Neural progenitor cell (in vitro differentiated cells): ENCODE measurements at regions not wholly inside any gene's neighbourhood (a gene's known extent, or its start where the extent isn't known, plus 50 kb on each side); places are given as distances from the start of the nearest gene placed in this dataset.
A peak's percentile ranks its signal among the peaks of the same experiment; 100 is the strongest.

Experiments
- DNase-seq: peaks from one replicate; pipeline ENCODE4 v3.0.0-alpha.2; 2016; ENCODE audit warnings: low spot score
- H2AFZ ChIP-seq: fragments of 200-600 bp; sonication (generic); replicated peaks from 2 replicates; pipeline ENCODE4 v1.6.1; 2016; ENCODE audit warnings: antibody characterized with exemption
- H3F3A ChIP-seq: fragments of 200-600 bp; sonication (generic); 2 replicates; pipeline ENCODE4 v1.6.1; 2016; ENCODE audit warnings: antibody characterized with exemption, low read depth
- H3K27ac ChIP-seq: fragments of 200-600 bp; sonication (generic); 2 replicates; pipeline ENCODE4 v1.5.1; 2016; ENCODE audit warnings: mild to moderate bottlenecking
- H3K27me3 ChIP-seq: fragments of 200-600 bp; sonication (generic); 2 replicates; pipeline ENCODE4 v1.6.1; 2016; ENCODE audit warnings: mild to moderate bottlenecking, moderate library complexity
- H3K36me3 ChIP-seq: fragments of 200-600 bp; sonication (generic); 2 replicates; pipeline ENCODE4 v1.5.1; 2016
- H3K4me1 ChIP-seq: fragments of 200-600 bp; sonication (generic); 2 replicates; pipeline ENCODE4 v1.6.1; 2016; ENCODE audit warnings: mixed run types
- H3K4me2 ChIP-seq: fragments of 200-600 bp; sonication (generic); 2 replicates; pipeline ENCODE4 v1.6.1; 2016
- H3K4me3 ChIP-seq: fragments of 200-600 bp; sonication (generic); 2 replicates; pipeline ENCODE4 v1.5.1; 2016
- H3K79me2 ChIP-seq: fragments of 200-600 bp; sonication (generic); 2 replicates; pipeline ENCODE4 v1.6.1; 2016; ENCODE audit warnings: low read depth
- H3K9ac ChIP-seq: fragments of 200-600 bp; sonication (generic); 2 replicates; pipeline ENCODE4 v1.6.1; 2016
- H3K9me3 ChIP-seq: fragments of 200-600 bp; sonication (generic); 2 replicates; pipeline ENCODE4 v1.5.1; 2016; ENCODE audit warnings: low read depth
- H4K20me1 ChIP-seq: fragments of 200-600 bp; sonication (generic); 2 replicates; pipeline ENCODE4 v1.6.1; 2016; ENCODE audit warnings: low read depth
- H3K27ac Mint-ChIP-seq: 3 replicates; pipeline ENCODE4 v1.8.0; 2021; ENCODE audit warnings: mixed read lengths
- H3K27me3 Mint-ChIP-seq: 2 replicates; pipeline ENCODE4 v1.8.0; 2022; ENCODE audit warnings: low read depth, mild to moderate bottlenecking, inconsistent platforms, moderate library complexity, mixed read lengths; ENCODE audit not compliant: insufficient read depth
- H3K36me3 Mint-ChIP-seq: 3 replicates; pipeline ENCODE4 v1.8.0; 2021; ENCODE audit warnings: mixed read lengths
- H3K4me1 Mint-ChIP-seq: 3 replicates; pipeline ENCODE4 v1.8.0; 2021; ENCODE audit warnings: mixed read lengths
- H3K4me3 Mint-ChIP-seq: 3 replicates; pipeline ENCODE4 v1.8.0; 2021; ENCODE audit warnings: mild to moderate bottlenecking, moderate library complexity, mixed read lengths
- H3K9me3 Mint-ChIP-seq: 3 replicates; pipeline ENCODE4 v1.8.0; 2020; ENCODE audit warnings: mixed read lengths
- EZH2 ChIP-seq: fragments of 200-600 bp; sonication (generic); IDR thresholded peaks from 2 replicates; pipeline ENCODE4 v1.6.1; 2017; ENCODE audit warnings: antibody characterized with exemption, mild to moderate bottlenecking, moderate library complexity
- EZH2phosphoT487 ChIP-seq: fragments of 200-600 bp; sonication (generic); IDR thresholded peaks from 2 replicates; pipeline ENCODE4 v1.6.1; 2017; ENCODE audit warnings: antibody characterized with exemption
- TF ChIP-seq, protein P1 (sequence below): fragments of 200-600 bp; sonication (generic); IDR thresholded peaks from 2 replicates; pipeline ENCODE4 v1.5.1; 2017; ENCODE audit warnings: antibody characterized with exemption, mild to moderate bottlenecking

DNA sequence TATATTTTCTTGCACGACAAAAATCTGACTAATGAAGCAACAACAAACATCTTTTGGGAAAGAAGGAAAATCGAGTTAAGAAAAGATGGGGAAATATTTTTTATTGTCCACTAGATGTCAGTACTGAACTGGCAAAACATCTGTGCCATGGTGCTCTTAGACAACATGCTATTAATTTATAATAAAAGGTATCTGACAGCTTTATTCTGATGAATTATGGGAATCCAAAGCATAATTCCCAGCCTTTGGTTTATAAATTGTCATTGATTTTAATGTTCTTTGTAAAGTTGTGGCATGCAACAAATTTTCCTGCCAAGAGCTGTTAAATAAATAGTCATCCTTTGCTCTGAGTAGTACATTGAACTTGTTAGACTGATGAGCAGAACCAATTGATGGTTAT lies 231.2 kb downstream of the ETNK1 start:
- Mint-ChIP-seq H3K27ac (no peak overlapping the region), H3K4me3 (no peak overlapping the region), H3K9me3 (no peaks in the 10 kb centered on the region), H3K36me3 (no peaks in the 10 kb centered on the region), H3K27me3 (peaks cover 6% of the 10 kb centered on the region), H3K4me1 (peaks cover 31% of the 10 kb centered on the region)
- no peaks in the 10 kb centered on the region for H3K79me2 ChIP-seq
- DNase-seq = peak; percentile 24
- H3K27me3 ChIP-seq = no peaks in the 10 kb centered on the region
- H3K4me2 ChIP-seq = no peak overlapping the region
- H3F3A ChIP-seq = no peaks in the 10 kb centered on the region
- no peak overlapping the region for H3K9ac ChIP-seq
- TF ChIP-seq, protein P1, sequence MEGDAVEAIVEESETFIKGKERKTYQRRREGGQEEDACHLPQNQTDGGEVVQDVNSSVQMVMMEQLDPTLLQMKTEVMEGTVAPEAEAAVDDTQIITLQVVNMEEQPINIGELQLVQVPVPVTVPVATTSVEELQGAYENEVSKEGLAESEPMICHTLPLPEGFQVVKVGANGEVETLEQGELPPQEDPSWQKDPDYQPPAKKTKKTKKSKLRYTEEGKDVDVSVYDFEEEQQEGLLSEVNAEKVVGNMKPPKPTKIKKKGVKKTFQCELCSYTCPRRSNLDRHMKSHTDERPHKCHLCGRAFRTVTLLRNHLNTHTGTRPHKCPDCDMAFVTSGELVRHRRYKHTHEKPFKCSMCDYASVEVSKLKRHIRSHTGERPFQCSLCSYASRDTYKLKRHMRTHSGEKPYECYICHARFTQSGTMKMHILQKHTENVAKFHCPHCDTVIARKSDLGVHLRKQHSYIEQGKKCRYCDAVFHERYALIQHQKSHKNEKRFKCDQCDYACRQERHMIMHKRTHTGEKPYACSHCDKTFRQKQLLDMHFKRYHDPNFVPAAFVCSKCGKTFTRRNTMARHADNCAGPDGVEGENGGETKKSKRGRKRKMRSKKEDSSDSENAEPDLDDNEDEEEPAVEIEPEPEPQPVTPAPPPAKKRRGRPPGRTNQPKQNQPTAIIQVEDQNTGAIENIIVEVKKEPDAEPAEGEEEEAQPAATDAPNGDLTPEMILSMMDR = peak; percentile 86
- no peak for TF ChIP-seq EZH2
- no peaks in the 10 kb centered on the region for H3K36me3 ChIP-seq
- no peaks in the 10 kb centered on the region for H4K20me1 ChIP-seq
- no peaks in the 10 kb centered on the region for H3K9me3 ChIP-seq
- H3K4me1 ChIP-seq = peaks cover 18% of the 10 kb centered on the region
- H3K27ac ChIP-seq = no peak overlapping the region
- H3K4me3 ChIP-seq = no peak overlapping the region
- no peak overlapping the region for H2AFZ ChIP-seq

DNA sequence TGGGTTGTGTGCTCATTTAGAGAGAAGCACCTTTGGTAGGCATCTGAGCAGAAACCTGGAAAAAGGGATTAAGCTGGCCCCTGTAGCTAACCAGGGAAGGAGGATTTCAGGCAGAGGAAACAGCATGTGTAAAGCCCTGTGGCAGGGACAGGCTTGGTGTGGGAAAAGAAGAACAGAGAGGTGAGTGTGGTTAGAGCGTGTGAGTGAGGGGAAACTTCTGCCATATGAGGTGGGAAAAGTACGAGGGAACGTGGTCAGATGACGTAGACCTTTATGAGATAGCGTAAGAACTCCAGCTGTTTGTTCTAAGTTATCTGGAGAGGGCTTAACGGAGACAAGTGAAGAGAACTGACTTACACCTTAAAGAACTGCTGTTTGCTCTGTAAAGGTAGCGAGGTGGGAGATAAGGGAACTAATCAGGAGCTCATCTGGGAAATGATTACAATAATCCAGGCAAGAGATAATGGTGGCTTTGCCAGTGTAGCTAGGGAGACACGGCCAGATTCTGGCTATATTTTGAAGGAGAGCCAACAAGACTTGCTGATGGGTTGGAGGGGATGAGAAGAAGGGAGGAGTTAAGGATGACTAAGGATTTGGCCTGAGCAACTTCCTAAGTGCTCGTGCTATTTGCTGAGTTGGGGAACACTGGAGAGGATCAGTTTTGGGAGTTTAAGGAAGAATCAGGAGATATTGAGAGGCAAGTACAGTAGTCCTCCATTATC lies 234.0 kb downstream of the ETNK1 start:
- Mint-ChIP-seq H3K36me3 (no peaks in the 10 kb centered on the region), H3K27ac (no peak overlapping the region), H3K9me3 (no peaks in the 10 kb centered on the region), H3K4me3 (no peak overlapping the region), H3K27me3 (peaks cover 6% of the 10 kb centered on the region), H3K4me1 (peaks cover 31% of the 10 kb centered on the region)
- Histone ChIP-seq H3K27ac (no peak overlapping the region), H3F3A (no peaks in the 10 kb centered on the region), H3K27me3 (no peaks in the 10 kb centered on the region), H3K9ac (no peak overlapping the region), H3K36me3 (no peaks in the 10 kb centered on the region), H3K4me3 (no peak overlapping the region), H2AFZ (no peak overlapping the region), H3K9me3 (no peaks in the 10 kb centered on the region), H3K4me2 (no peak overlapping the region), H3K4me1 (peaks cover 21% of the 10 kb centered on the region), H4K20me1 (no peaks in the 10 kb centered on the region), H3K79me2 (no peaks in the 10 kb centered on the region)
- no peak for DNase-seq
- no peak for TF ChIP-seq EZH2
- TF ChIP-seq, protein P1 = no peak
- no peak for TF ChIP-seq EZH2phosphoT487

DNA sequence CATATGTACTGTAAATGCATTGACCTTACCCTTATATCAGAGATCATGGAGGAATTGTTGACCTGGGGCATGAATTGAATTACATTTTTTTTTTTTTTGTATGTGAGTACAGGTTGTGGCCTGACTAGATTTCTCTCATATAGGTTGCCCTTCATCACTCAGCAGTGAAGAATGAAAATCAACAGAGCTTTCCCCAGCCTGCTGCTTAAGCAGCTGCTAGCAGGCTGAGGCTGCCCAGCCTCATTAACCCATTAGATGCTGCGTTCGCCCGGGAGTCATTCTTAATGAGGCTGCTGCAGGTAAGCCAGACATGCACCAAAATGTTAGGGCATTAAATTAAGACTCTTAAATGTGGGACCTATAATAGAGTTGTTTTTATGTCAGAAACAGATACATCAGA lies 236.0 kb downstream of the ETNK1 start:
- Histone ChIP-seq H4K20me1 (no peaks in the 10 kb centered on the region), H3K9ac (no peak overlapping the region), H3K36me3 (no peaks in the 10 kb centered on the region), H3K79me2 (no peaks in the 10 kb centered on the region), H3F3A (no peaks in the 10 kb centered on the region), H3K9me3 (no peaks in the 10 kb centered on the region), H3K27me3 (no peaks in the 10 kb centered on the region), H3K4me1 (peaks cover 17% of the 10 kb centered on the region), H3K27ac (no peak overlapping the region), H3K4me3 (no peak overlapping the region), H2AFZ (no peak overlapping the region), H3K4me2 (peak overlapping the region; percentile 52)
- Mint-ChIP-seq H3K4me3 (no peak overlapping the region), H3K36me3 (no peaks in the 10 kb centered on the region), H3K9me3 (no peaks in the 10 kb centered on the region), H3K27ac (no peak overlapping the region), H3K4me1 (peaks cover 31% of the 10 kb centered on the region), H3K27me3 (peaks cover 6% of the 10 kb centered on the region)
- peak; percentile 64 for DNase-seq
- TF ChIP-seq EZH2 = no peak
- TF ChIP-seq, protein P1 = no peak
- TF ChIP-seq EZH2phosphoT487 = no peak
